K562 (cell line): ENCODE measurements at regions not wholly inside any gene's neighbourhood (a gene's known extent, or its start where the extent isn't known, plus 50 kb on each side); places are given as distances from the start of the nearest gene placed in this dataset.

Source experiments
- ATAC-seq: fragments of 200-7000 bp; cut with Tn5 transposase; 3 replicates; pipeline ENCODE4 v1.9.1; 2020; ENCODE audit warnings: moderate library complexity
- BruUV-seq: library from RNA; stranded (reverse); fragments of 400-500 nt; replicated peaks from 2 replicates; lab custom pipeline; 2021; lab: Mats Ljungman, UMichigan
- CTCF ChIA-PET: fragments of 300-600 bp; formaldehyde crosslinking; extraction: SDS; loops from one replicate; lab custom pipeline; 2021; ENCODE audit warnings: low intra/inter-chr PET ratio; lab: Yijun Ruan, JAX
- POLR2A ChIA-PET: fragments of 300-600, 350-650 bp; sonication (Branson Sonifier 250); formaldehyde crosslinking; extraction: SDS; loops from one replicate; lab custom pipeline; 2021; ENCODE audit warnings: antibody characterized with exemption, inconsistent platforms; lab: Yijun Ruan, JAX
- DNase-seq, 4 experiments: peaks; one replicate each; pipeline versions ENCODE4 v3.0.0 to v3.0.0-alpha.2; 2011 to 2018; ENCODE audit warnings: low spot score in 3 of 4, mixed read lengths in 3 of 4; ENCODE audit errors: extremely low read depth in 1 of 4
- FAIRE-seq: peaks from 2 replicates; lab custom pipeline; 2011; peaks lifted over from hg19 to GRCh38; lab: Jason Lieb, UNC
- H2AFZ ChIP-seq: 2 replicates; pipeline ENCODE4 v1.6.0; 2011; ENCODE audit warnings: low read depth, low read length, control low read depth, inconsistent platforms
- H3K27ac ChIP-seq: fragments of 200-600 bp; 3 replicates; pipeline ENCODE4 v1.8.0; 2011; ENCODE audit warnings: low read depth, mild to moderate bottlenecking, control low read depth, inconsistent platforms, low read length, moderate library complexity, mixed read lengths; ENCODE audit errors: extremely low read depth
- H3K27me3 ChIP-seq, 2 experiments: fragments of 300-600 bp in 1 of 2; 2 replicates in 1 of 2; 3 replicates in 1 of 2; pipeline versions ENCODE4 v1.6.0 to v1.8.0; 2011; ENCODE audit warnings: inconsistent platforms in 2 of 2, low read length in 2 of 2, mild to moderate bottlenecking in 1 of 2, mixed read lengths in 1 of 2, moderate library complexity in 1 of 2; ENCODE audit not compliant: control insufficient read depth in 2 of 2, insufficient read depth in 2 of 2
- H3K36me3 ChIP-seq: fragments of 300-600 bp; 3 replicates; pipeline ENCODE4 v1.8.0; 2011; ENCODE audit warnings: mild to moderate bottlenecking, low read length, inconsistent platforms; ENCODE audit not compliant: control insufficient read depth, insufficient read depth
- H3K4me1 ChIP-seq, 2 experiments: fragments of 200-600 bp in 1 of 2; replicated peaks in 1 of 2; 2 replicates in 1 of 2; 3 replicates in 1 of 2; pipeline versions ENCODE4 v1.5.1 to v1.8.0; 2011; ENCODE audit warnings: inconsistent platforms in 2 of 2, low read length in 2 of 2, mild to moderate bottlenecking in 1 of 2, mixed read lengths in 1 of 2, moderate library complexity in 1 of 2; ENCODE audit not compliant: control insufficient read depth in 2 of 2, insufficient read depth in 2 of 2
- H3K4me2 ChIP-seq: 2 replicates; pipeline ENCODE4 v1.6.1; 2011; ENCODE audit warnings: low read length, control low read depth, inconsistent platforms, mixed read lengths; ENCODE audit not compliant: insufficient read depth
- H3K4me3 ChIP-seq: fragments of 200-600 bp; sonication (generic), shearing (Covaris generic); 2 replicates; pipeline ENCODE4 v1.5.1; 2016; ENCODE audit warnings: control low read depth, inconsistent platforms
- H3K79me2 ChIP-seq: fragments of 200-600 bp; 3 replicates; pipeline ENCODE4 v1.8.0; 2011; ENCODE audit warnings: low read length, inconsistent platforms; ENCODE audit not compliant: control insufficient read depth, insufficient read depth
- H3K9ac ChIP-seq, 2 experiments: 2 replicates each; pipeline versions ENCODE4 v1.6.0 to v1.6.1; 2011; ENCODE audit warnings: low read depth in 2 of 2, low read length in 2 of 2, control low read depth in 1 of 2, inconsistent platforms in 1 of 2, mild to moderate bottlenecking in 1 of 2, mixed read lengths in 1 of 2; ENCODE audit not compliant: insufficient read depth in 1 of 2
- H3K9me1 ChIP-seq: one replicate; pipeline ENCODE4 v1.6.0; 2011; ENCODE audit warnings: inconsistent platforms, mild to moderate bottlenecking, low read length, moderate library complexity; ENCODE audit not compliant: control insufficient read depth, insufficient read depth
- H3K9me3 ChIP-seq: replicated peaks from 2 replicates; pipeline ENCODE4 v1.5.1; 2011; ENCODE audit warnings: low read depth, low read length, inconsistent platforms; ENCODE audit not compliant: control insufficient read depth, insufficient read depth
- H4K20me1 ChIP-seq: replicated peaks from 2 replicates; pipeline ENCODE4 v1.6.1; 2011; ENCODE audit warnings: low read length, inconsistent platforms, mixed read lengths; ENCODE audit not compliant: control insufficient read depth, insufficient read depth
- HDAC2 ChIP-seq: fragments of 450-650 bp; IDR thresholded peaks from 2 replicates; pipeline ENCODE4 v1.6.1; 2016; ENCODE audit warnings: mild to moderate bottlenecking
- LEF1 ChIP-seq: fragments of 450-650 bp; IDR thresholded peaks from 2 replicates; pipeline ENCODE4 v1.6.1; 2016; ENCODE audit warnings: mild to moderate bottlenecking
- NCOA4 ChIP-seq: fragments of 450-650 bp; IDR thresholded peaks from 2 replicates; pipeline ENCODE4 v1.6.1; 2018; ENCODE audit warnings: mild to moderate bottlenecking; ENCODE audit not compliant: partially characterized antibody
- ZBTB7A ChIP-seq: IDR thresholded peaks from 2 replicates; pipeline ENCODE4 v1.6.1; 2011; ENCODE audit warnings: low read depth, mild to moderate bottlenecking, low read length, moderate library complexity, borderline replicate concordance; ENCODE audit not compliant: control insufficient read depth
- ZNF197 ChIP-seq: fragments of 200-800 bp; sonication (Bioruptor generic); IDR thresholded peaks from 2 replicates; pipeline ENCODE4 v1.6.1; 2016; ENCODE audit warnings: low read depth, missing genetic modification characterization, missing compliant biosample characterization
- WGBS: fragments of 100-300 bp; shearing (Covaris generic); methylation state at CpG from one replicate; pipeline ENCODE4 v1.1.6; 2016; ENCODE audit warnings: low coverage, mixed read lengths; ENCODE audit not compliant: insufficient coverage; ENCODE audit errors: missing lambda C conversion rate; 5-methylcytosine and 5-hydroxymethylcytosine counted together
- in situ Hi-C: fragments of 300-500 bp; cut with MboI; formaldehyde crosslinking; loops from 4 replicates; pipeline ENCODE4 v1.15.0; 2018; ENCODE audit warnings: inconsistent platforms, mixed read lengths
- intact Hi-C: fragments of 100-400 bp; cut with micrococcal nuclease; formaldehyde crosslinking; loops from 2 replicates; pipeline ENCODE4 v1.14.2; 2022
- TF ChIP-seq, protein P1 (sequence below): fragments of 150-350 bp; conservative IDR thresholded peaks from 2 replicates; pipeline ENCODE4 v1.6.1; 2014; ENCODE audit warnings: low read length
- TF ChIP-seq, protein P2 (sequence below): fragments of 450-650 bp; formaldehyde crosslinking; IDR thresholded peaks from 2 replicates; pipeline ENCODE4 v1.4.0; 2020; ENCODE audit warnings: mild to moderate bottlenecking, moderate library complexity
- TF ChIP-seq, protein P3 (sequence below): sonication (generic); formaldehyde crosslinking; IDR thresholded peaks from 2 replicates; pipeline ENCODE4 v1.8.1; 2023; ENCODE audit warnings: mild to moderate bottlenecking, missing genetic modification reagents

DNA sequence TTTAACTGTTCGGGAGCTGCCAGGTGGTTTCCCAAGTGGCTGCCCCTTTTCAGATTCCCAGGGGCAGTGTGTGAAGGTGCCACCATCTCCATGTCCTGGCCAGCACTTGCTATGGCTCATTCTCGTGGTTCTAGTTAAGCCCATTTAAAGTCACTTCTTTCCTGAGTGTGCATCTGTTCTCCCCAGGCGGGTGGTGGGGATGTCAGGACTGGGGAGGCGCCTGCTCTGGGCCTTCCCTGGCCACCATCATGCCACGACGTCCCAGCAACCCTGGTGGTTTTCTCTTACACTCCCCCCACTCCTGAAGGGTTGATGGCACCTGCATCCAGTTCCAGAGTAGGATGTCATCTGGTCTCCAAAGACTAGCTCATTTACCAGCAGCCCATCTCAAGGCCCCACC, 56.8 kb upstream of the TAMM41 start:
- ChIA-PET CTCF (no interaction called here), POLR2A (interaction anchor here (0.6 kb wide), 1 partner anchor 14 kb away, joined by 3 read pairs; no protein-coding TSS in a partner anchor)
- BruUV-seq, result no TSS peak
- Histone ChIP-seq H3K9ac (no peak overlapping the region), H3K4me1 (no peaks in the 10 kb centered on the region), H3K79me2 (no peaks in the 10 kb centered on the region), H3K36me3 (no peaks in the 10 kb centered on the region), H3K4me3 (no peak overlapping the region), H3K27me3 (peaks cover 23 to 77% of the 10 kb centered on the region in 2 experiments), H3K4me2 (no peak overlapping the region), H2AFZ (no peak overlapping the region), H4K20me1 (0 out of 2 replicates have a peak, but pooled peaks cover 3% of the 10 kb centered on the region), H3K27ac (no peak overlapping the region), H3K9me1 (no peaks in the 10 kb centered on the region), H3K9me3 (no peaks in the 10 kb centered on the region)
- TF ChIP-seq ZBTB7A (no peak), ZNF197 (CRISPR knock-in tag) (no peak), LEF1 (no peak), HDAC2 (no peak), NCOA4 (no peak)
- TF ChIP-seq, protein P1, sequence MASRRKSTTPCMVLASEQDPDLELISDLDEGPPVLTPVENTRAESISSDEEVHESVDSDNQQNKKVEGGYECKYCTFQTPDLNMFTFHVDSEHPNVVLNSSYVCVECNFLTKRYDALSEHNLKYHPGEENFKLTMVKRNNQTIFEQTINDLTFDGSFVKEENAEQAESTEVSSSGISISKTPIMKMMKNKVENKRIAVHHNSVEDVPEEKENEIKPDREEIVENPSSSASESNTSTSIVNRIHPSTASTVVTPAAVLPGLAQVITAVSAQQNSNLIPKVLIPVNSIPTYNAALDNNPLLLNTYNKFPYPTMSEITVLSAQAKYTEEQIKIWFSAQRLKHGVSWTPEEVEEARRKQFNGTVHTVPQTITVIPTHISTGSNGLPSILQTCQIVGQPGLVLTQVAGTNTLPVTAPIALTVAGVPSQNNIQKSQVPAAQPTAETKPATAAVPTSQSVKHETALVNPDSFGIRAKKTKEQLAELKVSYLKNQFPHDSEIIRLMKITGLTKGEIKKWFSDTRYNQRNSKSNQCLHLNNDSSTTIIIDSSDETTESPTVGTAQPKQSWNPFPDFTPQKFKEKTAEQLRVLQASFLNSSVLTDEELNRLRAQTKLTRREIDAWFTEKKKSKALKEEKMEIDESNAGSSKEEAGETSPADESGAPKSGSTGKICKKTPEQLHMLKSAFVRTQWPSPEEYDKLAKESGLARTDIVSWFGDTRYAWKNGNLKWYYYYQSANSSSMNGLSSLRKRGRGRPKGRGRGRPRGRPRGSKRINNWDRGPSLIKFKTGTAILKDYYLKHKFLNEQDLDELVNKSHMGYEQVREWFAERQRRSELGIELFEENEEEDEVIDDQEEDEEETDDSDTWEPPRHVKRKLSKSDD, result no peak
- TF ChIP-seq, protein P2, sequence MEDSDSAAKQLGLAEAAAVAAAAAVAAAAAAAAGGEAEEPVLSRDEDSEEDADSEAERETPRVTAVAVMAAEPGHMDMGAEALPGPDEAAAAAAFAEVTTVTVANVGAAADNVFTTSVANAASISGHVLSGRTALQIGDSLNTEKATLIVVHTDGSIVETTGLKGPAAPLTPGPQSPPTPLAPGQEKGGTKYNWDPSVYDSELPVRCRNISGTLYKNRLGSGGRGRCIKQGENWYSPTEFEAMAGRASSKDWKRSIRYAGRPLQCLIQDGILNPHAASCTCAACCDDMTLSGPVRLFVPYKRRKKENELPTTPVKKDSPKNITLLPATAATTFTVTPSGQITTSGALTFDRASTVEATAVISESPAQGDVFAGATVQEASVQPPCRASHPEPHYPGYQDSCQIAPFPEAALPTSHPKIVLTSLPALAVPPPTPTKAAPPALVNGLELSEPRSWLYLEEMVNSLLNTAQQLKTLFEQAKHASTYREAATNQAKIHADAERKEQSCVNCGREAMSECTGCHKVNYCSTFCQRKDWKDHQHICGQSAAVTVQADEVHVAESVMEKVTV, result no peak
- TF ChIP-seq, protein P3, sequence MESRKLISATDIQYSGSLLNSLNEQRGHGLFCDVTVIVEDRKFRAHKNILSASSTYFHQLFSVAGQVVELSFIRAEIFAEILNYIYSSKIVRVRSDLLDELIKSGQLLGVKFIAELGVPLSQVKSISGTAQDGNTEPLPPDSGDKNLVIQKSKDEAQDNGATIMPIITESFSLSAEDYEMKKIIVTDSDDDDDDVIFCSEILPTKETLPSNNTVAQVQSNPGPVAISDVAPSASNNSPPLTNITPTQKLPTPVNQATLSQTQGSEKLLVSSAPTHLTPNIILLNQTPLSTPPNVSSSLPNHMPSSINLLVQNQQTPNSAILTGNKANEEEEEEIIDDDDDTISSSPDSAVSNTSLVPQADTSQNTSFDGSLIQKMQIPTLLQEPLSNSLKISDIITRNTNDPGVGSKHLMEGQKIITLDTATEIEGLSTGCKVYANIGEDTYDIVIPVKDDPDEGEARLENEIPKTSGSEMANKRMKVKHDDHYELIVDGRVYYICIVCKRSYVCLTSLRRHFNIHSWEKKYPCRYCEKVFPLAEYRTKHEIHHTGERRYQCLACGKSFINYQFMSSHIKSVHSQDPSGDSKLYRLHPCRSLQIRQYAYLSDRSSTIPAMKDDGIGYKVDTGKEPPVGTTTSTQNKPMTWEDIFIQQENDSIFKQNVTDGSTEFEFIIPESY (CRISPR knock-in tag), result no peak
- in situ Hi-C loops (no loop called here), intact Hi-C loops (no loop called here)
- ATAC-seq (no peak), FAIRE-seq (no peak), DNase-seq (no peak)
- WGBS, result 0% methylated on average over 6 of the region's 6 CpGs
